GM18517 (cell line): ENCODE measurements at regions not wholly inside any gene's neighbourhood (a gene's known extent, or its start where the extent isn't known, plus 50 kb on each side); places are given as distances from the start of the nearest gene placed in this dataset.
"Not testable (repeated sequence)": the region's sequence is repeated elsewhere in the genome, so short reads cannot be mapped to it uniquely, and the experiment has no call there.

Source experiments
- ATAC-seq: cut with Tn5 transposase; IDR thresholded peaks from one replicate; pipeline ENCODE4 v1.9.1; 2021; ENCODE audit warnings: mild to moderate bottlenecking, moderate library complexity; ENCODE audit not compliant: unreplicated experiment

- not testable (repeated sequence) for ATAC-seq
Measured at GRCh38 chr12:89191597-89191996, 160.7 kb downstream of the DUSP6 start.

GRCh38 chr12:89189448-89189847 lies 162.9 kb downstream of the DUSP6 start:
- no peak for ATAC-seq

- ATAC-seq, result no peak
Measured at GRCh38 chr12:89187507-89187906, 164.8 kb downstream of the DUSP6 start.

GRCh38 chr12:89185889-89186288 lies 166.4 kb downstream of the DUSP6 start:
- ATAC-seq, result no peak

- ATAC-seq, result no peak
Measured at GRCh38 chr12:89185181-89185580, 167.1 kb downstream of the DUSP6 start.

- ATAC-seq, result no peak
Measured at GRCh38 chr12:89183985-89184435, 168.3 kb downstream of the DUSP6 start.

GRCh38 chr12:89181271-89181920 lies 170.9 kb downstream of the DUSP6 start:
- ATAC-seq, result no peak

GRCh38 chr12:89180496-89180895 lies 171.8 kb downstream of the DUSP6 start:
- ATAC-seq, result no peak

GRCh38 chr12:89179983-89180382 lies 172.3 kb downstream of the DUSP6 start:
- ATAC-seq, result no peak

- no peak for ATAC-seq
Measured at GRCh38 chr12:89179245-89179644, 173.1 kb downstream of the DUSP6 start.

GRCh38 chr12:89177802-89178395 lies 174.4 kb downstream of the DUSP6 start:
- no peak for ATAC-seq

- ATAC-seq, result no peak
Measured at GRCh38 chr12:89176676-89177075, 175.6 kb downstream of the DUSP6 start.

- ATAC-seq, result no peak
Measured at GRCh38 chr12:89173678-89174077, 178.6 kb downstream of the DUSP6 start.

GRCh38 chr12:89173096-89173495 lies 179.2 kb downstream of the DUSP6 start:
- no peak for ATAC-seq

GRCh38 chr12:89172224-89172623 lies 180.1 kb downstream of the DUSP6 start:
- no peak for ATAC-seq

GRCh38 chr12:89169321-89169720 lies 183.0 kb downstream of the DUSP6 start:
- no peak for ATAC-seq

- no peak for ATAC-seq
Measured at GRCh38 chr12:89167986-89168385, 184.3 kb downstream of the DUSP6 start.

- ATAC-seq, result peak; percentile 98
Measured at GRCh38 chr12:89166525-89166934, 185.8 kb downstream of the DUSP6 start.

GRCh38 chr12:89166121-89166520 lies 186.2 kb downstream of the DUSP6 start:
- ATAC-seq, result no peak

GRCh38 chr12:89165703-89166102 lies 186.6 kb downstream of the DUSP6 start:
- ATAC-seq, result no peak

- no peak for ATAC-seq
Measured at GRCh38 chr12:89163918-89164317, 188.4 kb downstream of the DUSP6 start.

- no peak for ATAC-seq
Measured at GRCh38 chr12:89162589-89163261, 189.6 kb downstream of the DUSP6 start.
